ENCODE measurements at regions not wholly inside any gene's neighbourhood (a gene's known extent, or its start where the extent isn't known, plus 50 kb on each side); places are given as distances from the start of the nearest gene placed in this dataset.
"Not testable (repeated sequence)": the region's sequence is repeated elsewhere in the genome, so short reads cannot be mapped to it uniquely, and the experiment has no call there.

- no TSS peak for BruUV-seq (replicated peaks)
- intact Hi-C loops (cut with micrococcal nuclease; ENCODE audit: unreplicated experiment): no loop called here
- POLR2A ChIA-PET: no interaction called here
These were observed 880.5 kb upstream of the GOT2 start for GRCh38 chr16:59614466-59615240.

GRCh38 chr16:59612910-59613620 is 878.9 kb upstream of the GOT2 start:
- H3K4me1 ChIP-seq (ENCODE audit: control insufficient read depth, insufficient read depth, low read length); H3K9me3 ChIP-seq (ENCODE audit: control insufficient read depth, insufficient read depth, low read depth, low read length); DNase-seq (ENCODE audit: low read depth, low spot score); in situ Hi-C loops (cut with HindIII; ENCODE audit: low pct_unique_long_range_greater_than_20kb, low sequenced_read_pairs); H3K27me3 ChIP-seq (ENCODE audit: control insufficient read depth, insufficient read depth, low read length); H3K4me3 ChIP-seq (ENCODE audit: low read depth in 2 of 2, low read length in 2 of 2); CTCF ChIA-PET; BruUV-seq (replicated peaks); POLR2A ChIA-PET; ATAC-seq; H3K27ac ChIP-seq (ENCODE audit: low read length); intact Hi-C loops (cut with micrococcal nuclease; ENCODE audit: unreplicated experiment); H3K36me3 ChIP-seq (ENCODE audit: control insufficient read depth, insufficient read depth, low read length): not testable (repeated sequence)

More at GRCh38 chr16:59614466-59615240, 880.5 kb upstream of the GOT2 start:
- H3K27me3 ChIP-seq (ENCODE audit: control insufficient read depth, insufficient read depth, low read length): no peaks in the 10 kb centered on the region
- CTCF ChIA-PET: no interaction called here
- no peak overlapping the region for H3K27ac ChIP-seq (ENCODE audit: low read length)
- H3K4me1 ChIP-seq (ENCODE audit: control insufficient read depth, insufficient read depth, low read length): no peaks in the 10 kb centered on the region
- no peaks in the 10 kb centered on the region for H3K9me3 ChIP-seq (ENCODE audit: control insufficient read depth, insufficient read depth, low read depth, low read length)
- in situ Hi-C loops (cut with HindIII; ENCODE audit: low pct_unique_long_range_greater_than_20kb, low sequenced_read_pairs): no loop called here
- TF ChIP-seq SIN3A (IDR thresholded peaks at IDR 0.05; ENCODE audit: borderline replicate concordance, insufficient read depth, low read depth, low read length) (no peak), CTCF (IDR thresholded peaks at IDR 0.05) (no peak), TCF7L2 (IDR thresholded peaks at IDR 0.05; ENCODE audit: low read depth, low read length) (no peak), POLR2AphosphoS5 (IDR thresholded peaks at IDR 0.05; ENCODE audit: low read depth, low read length) (no peak), REST (IDR thresholded peaks at IDR 0.05; ENCODE audit: insufficient read depth in 1 of 2, low read depth in 2 of 2, low read length in 1 of 2) (no peak)
- no peaks in the 10 kb centered on the region for H3K36me3 ChIP-seq (ENCODE audit: control insufficient read depth, insufficient read depth, low read length)
- H3K4me3 ChIP-seq (ENCODE audit: low read depth in 2 of 2, low read length in 2 of 2): no peak overlapping the region
- ATAC-seq: no peak
- DNase-seq (ENCODE audit: low read depth, low spot score): no peak

- no peaks in the 10 kb centered on the region for H3K4me1 ChIP-seq (ENCODE audit: control insufficient read depth, insufficient read depth, low read length)
- POLR2A ChIA-PET: no interaction called here
- in situ Hi-C loops (cut with HindIII; ENCODE audit: low pct_unique_long_range_greater_than_20kb, low sequenced_read_pairs) (no loop called here), intact Hi-C loops (cut with micrococcal nuclease; ENCODE audit: unreplicated experiment) (no loop called here)
- no peak for DNase-seq (ENCODE audit: low read depth, low spot score)
- no TSS peak for BruUV-seq (replicated peaks)
- CTCF ChIA-PET: no interaction called here
- H3K27me3 ChIP-seq (ENCODE audit: control insufficient read depth, insufficient read depth, low read length): no peaks in the 10 kb centered on the region
- H3K27ac ChIP-seq (ENCODE audit: low read length): no peak overlapping the region
- H3K9me3 ChIP-seq (ENCODE audit: control insufficient read depth, insufficient read depth, low read depth, low read length): no peaks in the 10 kb centered on the region
- no peak overlapping the region for H3K4me3 ChIP-seq (ENCODE audit: low read depth in 2 of 2, low read length in 2 of 2)
- TF ChIP-seq TCF7L2 (IDR thresholded peaks at IDR 0.05; ENCODE audit: low read depth, low read length) (no peak), POLR2AphosphoS5 (IDR thresholded peaks at IDR 0.05; ENCODE audit: low read depth, low read length) (no peak), REST (IDR thresholded peaks at IDR 0.05; ENCODE audit: insufficient read depth in 1 of 2, low read depth in 2 of 2, low read length in 1 of 2) (no peak), CTCF (IDR thresholded peaks at IDR 0.05) (no peak), SIN3A (IDR thresholded peaks at IDR 0.05; ENCODE audit: borderline replicate concordance, insufficient read depth, low read depth, low read length) (no peak)
- no peak for ATAC-seq
- no peaks in the 10 kb centered on the region for H3K36me3 ChIP-seq (ENCODE audit: control insufficient read depth, insufficient read depth, low read length)
These were observed 878.0 kb upstream of the GOT2 start for GRCh38 chr16:59612094-59612493.

Data from Panc1 (cell line).